ENCODE measurements at regions not wholly inside any gene's neighbourhood (a gene's known extent, or its start where the extent isn't known, plus 50 kb on each side); places are given as distances from the start of the nearest gene placed in this dataset.

DNA sequence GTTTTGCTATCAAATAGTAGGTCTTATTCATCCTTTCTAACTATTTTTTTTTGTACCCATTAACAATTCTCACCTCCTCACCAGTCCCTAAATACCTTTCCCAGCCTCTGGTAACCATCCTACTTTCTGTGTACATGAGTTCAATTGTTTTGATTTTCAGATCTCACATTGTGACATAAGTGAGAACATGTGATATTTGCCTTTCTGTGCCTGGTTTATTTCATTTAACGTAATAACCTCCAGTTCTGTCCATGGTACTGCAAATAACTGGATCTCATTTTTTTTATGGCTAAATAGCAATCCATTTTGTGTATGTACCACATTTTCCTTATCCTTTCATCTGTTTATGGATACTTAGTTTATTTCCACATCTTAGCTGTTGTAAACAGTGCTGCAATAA lies 181.9 kb upstream of the KIF2B start:
- H3K27ac ChIP-seq, result no peak overlapping the region
- no peaks in the 10 kb centered on the region for H3K27me3 ChIP-seq
- DNase-seq (ENCODE audit: extremely low spot score in 2 of 2), result no peak
- no peaks in the 10 kb centered on the region for H3K36me3 ChIP-seq
- H3K4me1 ChIP-seq, result no peaks in the 10 kb centered on the region
- intact Hi-C loops (cut with DNase I), result no loop called here
- H3K9me3 ChIP-seq, result no peaks in the 10 kb centered on the region
- no peak for TF ChIP-seq CTCF (IDR thresholded peaks at IDR 0.05)
- no peak for TF ChIP-seq POLR2AphosphoS5 (IDR thresholded peaks at IDR 0.05; ENCODE audit: insufficient read depth in 1 of 2, low read depth in 1 of 2)
- no peak for TF ChIP-seq POLR2A (IDR thresholded peaks at IDR 0.05)
- no peak overlapping the region for H3K4me3 ChIP-seq

GRCh38 chr17:53635444-53635843 lies 187.3 kb upstream of the KIF2B start:
- TF ChIP-seq CTCF (IDR thresholded peaks at IDR 0.05) (no peak), POLR2A (IDR thresholded peaks at IDR 0.05) (no peak), POLR2AphosphoS5 (IDR thresholded peaks at IDR 0.05; ENCODE audit: insufficient read depth in 1 of 2, low read depth in 1 of 2) (no peak)
- Histone ChIP-seq H3K4me3 (no peak overlapping the region), H3K27ac (no peak overlapping the region), H3K4me1 (no peaks in the 10 kb centered on the region), H3K36me3 (no peaks in the 10 kb centered on the region), H3K9me3 (no peaks in the 10 kb centered on the region), H3K27me3 (no peaks in the 10 kb centered on the region)
- intact Hi-C loops (cut with DNase I), result no loop called here
- DNase-seq (ENCODE audit: extremely low spot score in 2 of 2), result no peak

DNA sequence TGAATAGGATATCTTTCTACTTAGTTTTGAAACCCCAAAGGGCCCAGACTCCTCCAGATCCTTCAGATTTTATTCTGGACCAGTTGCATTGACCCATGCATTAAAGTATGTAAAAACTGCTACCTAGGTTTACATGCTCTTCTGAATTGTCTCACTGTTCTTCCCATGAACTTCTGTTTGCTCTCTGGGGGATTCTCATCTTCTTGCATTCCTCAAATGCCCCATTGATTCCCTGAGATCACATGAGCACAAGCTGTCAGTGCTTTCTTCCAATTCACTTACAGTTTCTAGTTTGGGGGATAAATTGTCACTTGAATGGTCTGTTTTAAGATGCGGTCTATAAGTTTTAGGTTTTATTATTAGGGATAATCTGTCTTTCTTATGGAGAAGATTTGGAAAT lies 188.9 kb upstream of the KIF2B start:
- no peak overlapping the region for H3K4me3 ChIP-seq
- H3K27ac ChIP-seq, result no peak overlapping the region
- TF ChIP-seq POLR2AphosphoS5 (IDR thresholded peaks at IDR 0.05; ENCODE audit: insufficient read depth in 1 of 2, low read depth in 1 of 2) (no peak), CTCF (IDR thresholded peaks at IDR 0.05) (no peak), POLR2A (IDR thresholded peaks at IDR 0.05) (no peak)
- no peaks in the 10 kb centered on the region for H3K36me3 ChIP-seq
- intact Hi-C loops (cut with DNase I), result no loop called here
- no peak for DNase-seq (ENCODE audit: extremely low spot score in 2 of 2)
- no peaks in the 10 kb centered on the region for H3K9me3 ChIP-seq
- H3K27me3 ChIP-seq, result no peaks in the 10 kb centered on the region
- no peaks in the 10 kb centered on the region for H3K4me1 ChIP-seq

GRCh38 chr17:53631486-53631885 lies 191.2 kb upstream of the KIF2B start:
- intact Hi-C loops (cut with DNase I), result no loop called here
- Histone ChIP-seq H3K9me3 (no peaks in the 10 kb centered on the region), H3K4me3 (no peak overlapping the region), H3K27ac (no peak overlapping the region), H3K36me3 (no peaks in the 10 kb centered on the region), H3K4me1 (no peaks in the 10 kb centered on the region), H3K27me3 (no peaks in the 10 kb centered on the region)
- no peak for DNase-seq (ENCODE audit: extremely low spot score in 2 of 2)
- TF ChIP-seq POLR2AphosphoS5 (IDR thresholded peaks at IDR 0.05; ENCODE audit: insufficient read depth in 1 of 2, low read depth in 1 of 2) (no peak), POLR2A (IDR thresholded peaks at IDR 0.05) (no peak), CTCF (IDR thresholded peaks at IDR 0.05) (no peak)

DNA sequence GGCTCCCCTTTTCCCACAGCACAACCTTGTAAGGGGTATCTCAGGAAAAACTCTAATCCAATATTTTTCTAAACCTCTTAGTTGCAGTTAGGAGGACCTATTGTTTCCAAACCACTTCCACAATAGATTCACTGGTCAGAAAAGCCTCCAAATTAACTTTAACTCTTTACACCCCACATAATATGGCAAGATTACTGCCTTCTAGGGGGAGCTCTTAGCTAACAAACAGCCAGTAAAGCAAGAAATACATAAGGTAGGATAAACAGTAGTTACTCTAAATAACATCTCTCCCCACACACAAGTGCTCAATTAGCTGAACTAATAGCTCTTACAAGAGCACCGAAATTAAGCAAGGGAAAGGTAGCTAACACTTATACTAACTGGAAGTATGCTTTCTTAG lies 192.1 kb upstream of the KIF2B start:
- DNase-seq (ENCODE audit: extremely low spot score in 2 of 2), result no peak
- Histone ChIP-seq H3K27me3 (no peaks in the 10 kb centered on the region), H3K27ac (no peak overlapping the region), H3K9me3 (no peaks in the 10 kb centered on the region), H3K4me1 (no peaks in the 10 kb centered on the region), H3K36me3 (no peaks in the 10 kb centered on the region), H3K4me3 (no peak overlapping the region)
- no peak for TF ChIP-seq POLR2A (IDR thresholded peaks at IDR 0.05)
- no peak for TF ChIP-seq CTCF (IDR thresholded peaks at IDR 0.05)
- TF ChIP-seq POLR2AphosphoS5 (IDR thresholded peaks at IDR 0.05; ENCODE audit: insufficient read depth in 1 of 2, low read depth in 1 of 2), result no peak
- intact Hi-C loops (cut with DNase I), result no loop called here

Measured in vagina (tissue), 2 donors.